IMR-90 (cell line): ENCODE measurements at regions not wholly inside any gene's neighbourhood (a gene's known extent, or its start where the extent isn't known, plus 50 kb on each side); places are given as distances from the start of the nearest gene placed in this dataset.

Experiments used
- ATAC-seq: fragments of 200-7000 bp; cut with Tn5 transposase; 2 replicates; pipeline ENCODE4 v1.9.1; 2020; ENCODE audit warnings: low read depth, mild to moderate bottlenecking, moderate library complexity
- BruUV-seq: library from RNA; stranded (reverse); fragments of 400-500 nt; replicated peaks from 2 replicates; lab custom pipeline; 2021; lab: Mats Ljungman, UMichigan
- CTCF ChIA-PET: fragments of 300-600 bp; formaldehyde crosslinking; extraction: SDS; loops from one replicate; lab custom pipeline; 2021; ENCODE audit warnings: antibody characterized with exemption; lab: Yijun Ruan, JAX
- POLR2A ChIA-PET: fragments of 300-600 bp; sonication (Branson Sonifier 250); formaldehyde crosslinking; loops from one replicate; lab custom pipeline; 2022; ENCODE audit warnings: antibody characterized with exemption; ENCODE audit not compliant: unreplicated experiment; lab: Charles Lee
- DNase-seq: peaks from one replicate; pipeline ENCODE4 v3.0.0; 2013
- H2AFZ ChIP-seq: replicated peaks from 2 replicates; pipeline ENCODE3; 2013; ENCODE audit warnings: low read length, mild to moderate bottlenecking; ENCODE audit not compliant: poor library complexity
- H2AK5ac ChIP-seq: 2 replicates; pipeline ENCODE4 v1.6.1; 2013; ENCODE audit warnings: low read depth, low read length, inconsistent platforms
- H2AK9ac ChIP-seq: replicated peaks from 2 replicates; pipeline ENCODE3; 2013; ENCODE audit warnings: mild to moderate bottlenecking, low read depth, low read length, moderate library complexity; ENCODE audit not compliant: poor library complexity
- H2BK120ac ChIP-seq: 2 replicates; pipeline ENCODE4 v1.6.1; 2013; ENCODE audit warnings: low read depth, low read length, inconsistent platforms
- H2BK15ac ChIP-seq: 3 replicates; pipeline ENCODE4 v1.6.1; 2013; ENCODE audit warnings: low read depth, low read length, inconsistent platforms
- H2BK20ac ChIP-seq: 2 replicates; pipeline ENCODE4 v1.6.1; 2013; ENCODE audit warnings: low read depth, mild to moderate bottlenecking, inconsistent platforms, low read length, moderate library complexity
- H2BK5ac ChIP-seq: 2 replicates; pipeline ENCODE4 v1.6.1; 2013; ENCODE audit warnings: mild to moderate bottlenecking, low read depth, low read length, inconsistent platforms; ENCODE audit not compliant: poor library complexity, severe bottlenecking
- H3K14ac ChIP-seq: replicated peaks from 2 replicates; pipeline ENCODE4 v1.6.1; 2013; ENCODE audit warnings: low read depth, low read length, inconsistent platforms
- H3K18ac ChIP-seq: 2 replicates; pipeline ENCODE4 v1.6.1; 2013; ENCODE audit warnings: low read depth, low read length, control low read depth
- H3K23ac ChIP-seq: 2 replicates; pipeline ENCODE4 v1.6.1; 2013; ENCODE audit warnings: low read depth, low read length, inconsistent platforms
- H3K27ac ChIP-seq: 2 replicates; pipeline ENCODE4 v1.5.1; 2013; ENCODE audit warnings: mild to moderate bottlenecking, control low read depth, low read length; ENCODE audit not compliant: insufficient read depth
- H3K27me3 ChIP-seq: 2 replicates; pipeline ENCODE4 v1.6.1; 2013; ENCODE audit warnings: low read length; ENCODE audit not compliant: control insufficient read depth, insufficient read depth
- H3K36me3 ChIP-seq: 2 replicates; pipeline ENCODE4 v1.6.1; 2013; ENCODE audit warnings: low read length, mixed read lengths; ENCODE audit not compliant: control insufficient read depth, insufficient read depth
- H3K4ac ChIP-seq: 2 replicates; pipeline ENCODE4 v1.6.1; 2013; ENCODE audit warnings: low read depth, low read length, inconsistent platforms
- H3K4me1 ChIP-seq: 2 replicates; pipeline ENCODE4 v1.6.1; 2013; ENCODE audit warnings: low read length, mixed read lengths; ENCODE audit not compliant: control insufficient read depth, insufficient read depth
- H3K4me2 ChIP-seq: 2 replicates; pipeline ENCODE4 v1.6.1; 2013; ENCODE audit warnings: low read depth, mild to moderate bottlenecking, control low read depth, low read length, moderate library complexity
- H3K4me3 ChIP-seq: 2 replicates; pipeline ENCODE4 v1.5.1; 2013; ENCODE audit warnings: low read depth, mild to moderate bottlenecking, control low read depth, low read length, moderate library complexity; ENCODE audit not compliant: insufficient read depth
- H3K56ac ChIP-seq: 2 replicates; pipeline ENCODE4 v1.6.1; 2013; ENCODE audit warnings: low read length, inconsistent platforms; ENCODE audit not compliant: insufficient read depth; ENCODE audit errors: extremely low read depth
- H3K79me1 ChIP-seq, 2 experiments: 2 replicates each; pipeline ENCODE4 v1.6.1; 2013; ENCODE audit warnings: low read length in 2 of 2, inconsistent platforms in 1 of 2, low read depth in 1 of 2
- H3K9ac ChIP-seq: 2 replicates; pipeline ENCODE4 v1.6.1; 2013; ENCODE audit warnings: low read depth, low read length, control low read depth
- H3K9me1 ChIP-seq: 2 replicates; pipeline ENCODE4 v1.6.1; 2013; ENCODE audit warnings: low read length, inconsistent platforms; ENCODE audit not compliant: insufficient read depth
- H3K9me3 ChIP-seq: 2 replicates; pipeline ENCODE4 v1.6.1; 2013; ENCODE audit warnings: low read length; ENCODE audit not compliant: control insufficient read depth, insufficient read depth
- H4K20me1 ChIP-seq: 2 replicates; pipeline ENCODE4 v1.6.1; 2013; ENCODE audit warnings: low read length, inconsistent platforms; ENCODE audit not compliant: insufficient read depth
- H4K5ac ChIP-seq: 2 replicates; pipeline ENCODE4 v1.6.1; 2013; ENCODE audit warnings: mild to moderate bottlenecking, low read depth, low read length, control low read depth
- H4K8ac ChIP-seq, 2 experiments: 2 replicates each; pipeline ENCODE4 v1.6.1; 2013; ENCODE audit warnings: low read depth in 2 of 2, low read length in 2 of 2, control low read depth in 1 of 2, inconsistent platforms in 1 of 2
- H4K91ac ChIP-seq: 2 replicates; pipeline ENCODE4 v1.6.1; 2013; ENCODE audit warnings: low read depth, low read length, inconsistent platforms; ENCODE audit not compliant: insufficient read depth
- CHD1 ChIP-seq: IDR thresholded peaks from 2 replicates; pipeline ENCODE4 v1.6.1; 2012; ENCODE audit warnings: low read depth, low read length, improper control_type of control experiment
- CTCF ChIP-seq: conservative IDR thresholded peaks from 2 replicates; pipeline ENCODE4 v1.5.1; 2012; ENCODE audit warnings: mild to moderate bottlenecking, low read depth, low read length, improper control_type of control experiment
- MAZ ChIP-seq: IDR thresholded peaks from 2 replicates; pipeline ENCODE4 v1.6.1; 2012; ENCODE audit warnings: low read depth, mild to moderate bottlenecking, low read length, improper control_type of control experiment, moderate library complexity, borderline replicate concordance
- POLR2A ChIP-seq: IDR thresholded peaks from 2 replicates; pipeline ENCODE4 v1.6.1; 2012; ENCODE audit warnings: mild to moderate bottlenecking, low read depth, low read length
- RAD21 ChIP-seq: IDR thresholded peaks from 2 replicates; pipeline ENCODE4 v1.6.1; 2012; ENCODE audit warnings: low read length, improper control_type of control experiment
- RFX5 ChIP-seq: IDR thresholded peaks from 2 replicates; pipeline ENCODE4 v1.8.0; 2012; ENCODE audit warnings: low read depth, mild to moderate bottlenecking, low read length, moderate library complexity
- SMC3 ChIP-seq: fragments of 150-350 bp; IDR thresholded peaks from 2 replicates; pipeline ENCODE4 v1.6.1; 2016; ENCODE audit warnings: low read depth, mild to moderate bottlenecking, antibody characterized with exemption, low read length, moderate library complexity
- USF2 ChIP-seq: fragments of 150-350 bp; IDR thresholded peaks from 2 replicates; pipeline ENCODE4 v1.6.1; 2017; ENCODE audit warnings: mild to moderate bottlenecking, antibody characterized with exemption, low read length, low read depth
- WGBS, 2 experiments: methylation state at CpG; one replicate each; pipeline versions ENCODE4 v1.1.5 to v1.1.7; 2013; ENCODE audit warnings: missing lambda C conversion rate in 2 of 2; ENCODE audit not compliant: insufficient read length in 1 of 2; ENCODE audit errors: extremely low coverage in 2 of 2; 5-methylcytosine and 5-hydroxymethylcytosine counted together
- dilution Hi-C: fragments of 300-500 bp; cut with HindIII; formaldehyde crosslinking; loops from one replicate; pipeline ENCODE4 v1.14.3; 2018; ENCODE audit warnings: low sequenced_read_pairs; ENCODE audit not compliant: unreplicated experiment
- in situ Hi-C: fragments of 300-500 bp; cut with MboI; formaldehyde crosslinking; loops from 3 replicates; pipeline ENCODE4 v1.14.3; 2019; ENCODE audit warnings: low sequenced_read_pairs, inconsistent platforms, mixed read lengths
- intact Hi-C: fragments of 100-400 bp; cut with micrococcal nuclease; formaldehyde crosslinking; loops from 2 replicates; pipeline ENCODE4 v1.10.0; 2022
- TF ChIP-seq, protein P1 (sequence below): fragments of 150-350 bp; IDR thresholded peaks from 2 replicates; pipeline ENCODE4 v1.6.1; 2016; ENCODE audit warnings: low read depth, mild to moderate bottlenecking, low read length, moderate library complexity, borderline replicate concordance

- ChIA-PET POLR2A (no interaction called here), CTCF (no interaction called here)
- in situ Hi-C loops = no loop called here
- Histone ChIP-seq H2BK5ac (no peak overlapping the region), H2BK20ac (no peak overlapping the region), H3K27ac (no peak overlapping the region), H4K8ac (no peak overlapping the region), H4K91ac (no peak overlapping the region), H2BK120ac (no peak overlapping the region), H2AK9ac (no peak overlapping the region), H2AK5ac (no peak overlapping the region), H3K4me3 (no peak overlapping the region), H3K14ac (no peak overlapping the region), H3K9me3 (no peaks in the 10 kb centered on the region), H3K79me1 (no peaks in the 10 kb centered on the region), H2AFZ (no peak overlapping the region), H4K5ac (no peak overlapping the region), H3K9ac (no peak overlapping the region), H3K4me1 (no peaks in the 10 kb centered on the region), H3K36me3 (no peaks in the 10 kb centered on the region), H3K18ac (no peak overlapping the region), H3K4ac (no peak overlapping the region), H3K9me1 (no peaks in the 10 kb centered on the region), H3K56ac (no peak overlapping the region), H4K20me1 (no peaks in the 10 kb centered on the region), H3K27me3 (no peaks in the 10 kb centered on the region; the same call in 1 of the 2 replicates), H2BK15ac (no peak overlapping the region), H3K23ac (no peak overlapping the region), H3K4me2 (no peak overlapping the region)
- ATAC-seq (no peak), DNase-seq (no peak)
- no peak for TF ChIP-seq USF2
- no peak for TF ChIP-seq CHD1
- no peak for TF ChIP-seq POLR2A
- TF ChIP-seq CTCF = no peak
- TF ChIP-seq RAD21 = no peak
- TF ChIP-seq RFX5 = no peak
- no peak for TF ChIP-seq SMC3
- no peak for TF ChIP-seq MAZ
- TF ChIP-seq, protein P1, sequence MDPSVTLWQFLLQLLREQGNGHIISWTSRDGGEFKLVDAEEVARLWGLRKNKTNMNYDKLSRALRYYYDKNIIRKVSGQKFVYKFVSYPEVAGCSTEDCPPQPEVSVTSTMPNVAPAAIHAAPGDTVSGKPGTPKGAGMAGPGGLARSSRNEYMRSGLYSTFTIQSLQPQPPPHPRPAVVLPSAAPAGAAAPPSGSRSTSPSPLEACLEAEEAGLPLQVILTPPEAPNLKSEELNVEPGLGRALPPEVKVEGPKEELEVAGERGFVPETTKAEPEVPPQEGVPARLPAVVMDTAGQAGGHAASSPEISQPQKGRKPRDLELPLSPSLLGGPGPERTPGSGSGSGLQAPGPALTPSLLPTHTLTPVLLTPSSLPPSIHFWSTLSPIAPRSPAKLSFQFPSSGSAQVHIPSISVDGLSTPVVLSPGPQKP = no peak
- dilution Hi-C loops = no loop called here
- BruUV-seq = no TSS peak
- 89% methylated on average over 7 of the region's 23 CpGs; no CpG with 5 or more reads in 1 of the 2 experiments for WGBS, 2 experiments
- intact Hi-C loops = no loop called here
Observed at GRCh38 chr15:29207027-29207757, 62.4 kb downstream of the NSMCE3 start.
